ENCODE measurements at regions not wholly inside any gene's neighbourhood (a gene's known extent, or its start where the extent isn't known, plus 50 kb on each side); places are given as distances from the start of the nearest gene placed in this dataset.

GRCh38 chr17:36697903-36698530 lies 96.6 kb downstream of the MRM1 start:
- DNase-seq (ENCODE audit: low spot score), result no peak
- TF ChIP-seq, protein P1, sequence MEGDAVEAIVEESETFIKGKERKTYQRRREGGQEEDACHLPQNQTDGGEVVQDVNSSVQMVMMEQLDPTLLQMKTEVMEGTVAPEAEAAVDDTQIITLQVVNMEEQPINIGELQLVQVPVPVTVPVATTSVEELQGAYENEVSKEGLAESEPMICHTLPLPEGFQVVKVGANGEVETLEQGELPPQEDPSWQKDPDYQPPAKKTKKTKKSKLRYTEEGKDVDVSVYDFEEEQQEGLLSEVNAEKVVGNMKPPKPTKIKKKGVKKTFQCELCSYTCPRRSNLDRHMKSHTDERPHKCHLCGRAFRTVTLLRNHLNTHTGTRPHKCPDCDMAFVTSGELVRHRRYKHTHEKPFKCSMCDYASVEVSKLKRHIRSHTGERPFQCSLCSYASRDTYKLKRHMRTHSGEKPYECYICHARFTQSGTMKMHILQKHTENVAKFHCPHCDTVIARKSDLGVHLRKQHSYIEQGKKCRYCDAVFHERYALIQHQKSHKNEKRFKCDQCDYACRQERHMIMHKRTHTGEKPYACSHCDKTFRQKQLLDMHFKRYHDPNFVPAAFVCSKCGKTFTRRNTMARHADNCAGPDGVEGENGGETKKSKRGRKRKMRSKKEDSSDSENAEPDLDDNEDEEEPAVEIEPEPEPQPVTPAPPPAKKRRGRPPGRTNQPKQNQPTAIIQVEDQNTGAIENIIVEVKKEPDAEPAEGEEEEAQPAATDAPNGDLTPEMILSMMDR (conservative IDR thresholded peaks at IDR 0.05; ENCODE audit: low read depth), result no peak
- no peak overlapping the region for H3K27ac ChIP-seq
- ChIA-PET CTCF (no interaction called here), POLR2A (ENCODE audit: low non-redundant PET) (no interaction called here)

- ChIA-PET CTCF (no interaction called here), POLR2A (ENCODE audit: low non-redundant PET) (no interaction called here)
- TF ChIP-seq, protein P1 (conservative IDR thresholded peaks at IDR 0.05; ENCODE audit: low read depth), result no peak
- no peak for DNase-seq (ENCODE audit: low spot score)
- H3K27ac ChIP-seq, result no peak overlapping the region
These were observed 100.2 kb downstream of the MRM1 start for GRCh38 chr17:36701429-36702099.

DNA sequence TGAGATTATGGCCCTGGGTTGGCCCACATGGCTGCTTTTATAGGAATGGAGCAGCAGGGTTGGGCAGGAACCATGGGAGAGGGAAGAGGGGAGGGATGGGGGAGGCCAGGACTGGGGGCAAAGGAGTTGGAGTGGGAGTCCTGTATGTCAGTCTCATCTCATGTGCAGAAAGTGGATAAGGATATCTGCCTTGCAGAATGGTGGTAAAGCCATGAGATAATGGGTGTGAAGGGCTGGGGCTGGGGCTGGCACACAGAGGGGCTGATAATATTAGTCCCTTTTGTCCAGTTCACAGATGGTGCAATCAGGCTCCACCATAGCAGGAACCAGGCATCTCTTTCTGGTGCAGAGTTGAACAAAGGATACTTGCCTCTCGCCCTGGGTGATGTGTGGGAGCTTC lies 101.3 kb downstream of the MRM1 start:
- no peak for DNase-seq (ENCODE audit: low spot score)
- TF ChIP-seq, protein P1 (conservative IDR thresholded peaks at IDR 0.05; ENCODE audit: low read depth), result no peak
- POLR2A ChIA-PET (ENCODE audit: low non-redundant PET), result no interaction called here
- H3K27ac ChIP-seq, result no peak overlapping the region
- CTCF ChIA-PET, result no interaction called here

DNA sequence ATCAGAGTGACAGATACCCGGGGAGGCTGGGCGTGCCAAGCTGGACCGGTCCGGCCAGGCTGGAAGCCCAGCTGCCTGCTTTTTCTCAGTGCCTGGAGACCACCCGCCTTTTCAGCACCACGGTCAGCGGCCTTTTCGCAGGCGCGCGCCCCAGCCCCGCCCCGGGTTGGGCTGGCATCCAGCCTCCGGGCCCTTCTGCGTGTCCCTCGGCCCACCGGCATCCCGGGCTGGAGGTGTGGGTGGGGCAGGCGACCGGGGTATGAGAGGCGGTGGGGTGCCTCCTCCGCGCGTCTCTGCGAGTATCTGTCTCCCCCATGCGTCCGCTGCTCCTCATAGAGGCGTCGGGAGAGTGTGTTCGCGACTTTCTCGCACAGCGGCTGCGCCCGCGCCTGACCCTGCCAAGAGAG lies 102.5 kb downstream of the MRM1 start:
- TF ChIP-seq, protein P1 (conservative IDR thresholded peaks at IDR 0.05; ENCODE audit: low read depth), result no peak
- ChIA-PET POLR2A (ENCODE audit: low non-redundant PET) (no interaction called here), CTCF (no interaction called here)
- no peak overlapping the region for H3K27ac ChIP-seq
- peak; percentile 72 for DNase-seq (ENCODE audit: low spot score)

DNA sequence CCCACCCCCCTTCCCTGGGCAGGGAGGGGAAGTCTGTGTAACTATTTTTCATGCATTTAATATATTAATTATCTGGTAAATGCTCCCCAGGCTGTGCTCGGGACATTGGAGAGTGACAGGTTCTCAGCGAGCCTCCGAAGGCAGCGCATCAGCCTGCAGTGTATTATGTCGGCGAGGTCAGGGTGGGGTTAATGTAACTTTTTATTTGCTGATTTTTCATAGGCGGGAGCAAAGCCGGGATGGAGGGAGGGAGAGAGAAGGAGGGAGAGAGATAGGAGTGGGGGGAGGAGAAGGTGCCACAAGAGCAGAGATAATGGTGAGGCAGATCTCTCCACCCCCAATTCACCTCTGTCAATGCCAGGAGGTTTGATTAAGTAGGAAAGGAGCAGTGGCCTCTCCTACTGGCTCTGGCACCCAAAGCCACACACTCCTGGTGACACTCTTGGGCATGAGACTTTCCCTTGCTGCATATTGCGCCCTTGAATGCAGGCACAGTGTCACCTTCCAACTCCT lies 104.0 kb downstream of the MRM1 start:
- TF ChIP-seq, protein P1 (conservative IDR thresholded peaks at IDR 0.05; ENCODE audit: low read depth), result no peak
- no peak for DNase-seq (ENCODE audit: low spot score)
- ChIA-PET CTCF (interaction anchor here (0.7 kb wide), 1 partner anchor 216 kb away, joined by 4 read pairs; no protein-coding TSS in a partner anchor), POLR2A (ENCODE audit: low non-redundant PET) (no interaction called here)
- no peak overlapping the region for H3K27ac ChIP-seq

DNA sequence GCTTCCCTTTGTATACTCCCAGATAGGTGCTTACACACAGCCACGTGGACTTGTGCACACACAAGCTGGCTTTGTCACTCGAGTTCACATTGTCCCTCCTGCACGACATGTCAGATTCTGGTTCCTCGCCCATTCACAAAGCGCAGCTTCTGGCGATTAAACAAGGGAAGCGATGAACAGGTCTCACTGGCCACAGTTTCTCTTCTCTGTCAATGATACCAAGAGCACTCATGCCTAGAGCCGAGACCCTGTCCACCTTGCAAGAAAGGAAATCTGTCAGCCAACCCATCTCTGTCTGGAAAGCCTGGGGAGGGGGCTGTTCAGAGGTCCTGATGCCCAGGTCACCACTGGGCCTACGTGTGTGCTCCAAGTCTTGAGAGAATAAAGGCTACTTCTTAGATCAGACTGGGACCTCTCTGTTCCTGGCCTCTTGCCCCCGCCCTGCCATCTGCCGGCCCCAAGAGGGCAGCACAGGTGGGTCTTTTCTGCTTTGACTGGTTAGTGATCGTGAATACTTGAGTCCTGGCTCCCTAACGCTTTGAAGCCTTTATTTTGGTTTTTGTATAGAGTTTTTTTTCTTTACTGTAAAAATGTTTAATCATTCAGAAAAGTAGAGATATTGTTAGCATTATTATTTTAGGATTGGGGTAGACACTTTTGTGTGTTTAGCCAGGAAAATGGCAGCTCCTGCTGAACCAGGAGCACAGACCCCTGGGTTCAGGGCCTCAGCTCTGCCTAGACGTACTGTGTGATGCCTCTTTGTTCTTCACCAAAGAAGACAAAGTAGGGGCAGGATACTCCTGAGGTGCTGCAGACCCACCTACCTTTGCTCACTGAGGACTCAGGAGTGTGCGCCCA lies 104.7 kb downstream of the MRM1 start:
- TF ChIP-seq, protein P1 (conservative IDR thresholded peaks at IDR 0.05; ENCODE audit: low read depth), result peak; percentile 74
- DNase-seq (ENCODE audit: low spot score), result peak; percentile 72
- POLR2A ChIA-PET (ENCODE audit: low non-redundant PET), result no interaction called here
- no peak overlapping the region for H3K27ac ChIP-seq
- CTCF ChIA-PET, result interaction anchor here (0.6 to 1.7 kb wide), 8 partner anchors 14 to 341 kb away, joined by 3 to 11 read pairs (median 3); no protein-coding TSS in a partner anchor

All from RWPE1 (cell line).